ENCODE measurements at regions not wholly inside any gene's neighbourhood (a gene's known extent, or its start where the extent isn't known, plus 50 kb on each side); places are given as distances from the start of the nearest gene placed in this dataset.
A peak's percentile ranks its signal among the peaks of the same experiment; 100 is the strongest.

- CTCF ChIA-PET = interaction anchor here (1.3 kb wide), 1 partner anchor 12 kb away, joined by 3 read pairs; no protein-coding TSS in a partner anchor
- H3K4me3 ChIP-seq (ENCODE audit: low read depth, low read length) = no peak overlapping the region
- POLR2A ChIA-PET = no interaction called here
- TF ChIP-seq CTCF (IDR thresholded peaks at IDR 0.05; ENCODE audit: insufficient read depth, low read length, missing control alignments) = no peak
- no peak for DNase-seq (ENCODE audit: low read depth, low spot score)
These were observed 241.5 kb downstream of the SNAPC1 start for GRCh38 chr14:62003701-62004100.

GRCh38 chr14:62006116-62006731 is 244.0 kb downstream of the SNAPC1 start:
- no peak for TF ChIP-seq CTCF (IDR thresholded peaks at IDR 0.05; ENCODE audit: insufficient read depth, low read length, missing control alignments)
- ChIA-PET POLR2A (no interaction called here), CTCF (no interaction called here)
- no peak overlapping the region for H3K4me3 ChIP-seq (ENCODE audit: low read depth, low read length)
- DNase-seq (ENCODE audit: low read depth, low spot score) = no peak

GRCh38 chr14:62015243-62015642 is 253.0 kb downstream of the SNAPC1 start:
- no peak overlapping the region for H3K4me3 ChIP-seq (ENCODE audit: low read depth, low read length)
- CTCF ChIA-PET = no interaction called here
- DNase-seq (ENCODE audit: low read depth, low spot score) = peak; percentile 41
- no peak for TF ChIP-seq CTCF (IDR thresholded peaks at IDR 0.05; ENCODE audit: insufficient read depth, low read length, missing control alignments)
- POLR2A ChIA-PET = no interaction called here

- no peak for TF ChIP-seq CTCF (IDR thresholded peaks at IDR 0.05; ENCODE audit: insufficient read depth, low read length, missing control alignments)
- POLR2A ChIA-PET = interaction anchor here (0.8 kb wide), 1 partner anchor 51 kb away, joined by 3 read pairs; no protein-coding TSS in a partner anchor
- peak; percentile 23 for DNase-seq (ENCODE audit: low read depth, low spot score)
- H3K4me3 ChIP-seq (ENCODE audit: low read depth, low read length) = no peak overlapping the region
- CTCF ChIA-PET = no interaction called here
These were observed 253.7 kb downstream of the SNAPC1 start for GRCh38 chr14:62015945-62016344.

GRCh38 chr14:62017651-62018230 is 255.5 kb downstream of the SNAPC1 start:
- DNase-seq (ENCODE audit: low read depth, low spot score) = no peak
- no peak overlapping the region for H3K4me3 ChIP-seq (ENCODE audit: low read depth, low read length)
- no peak for TF ChIP-seq CTCF (IDR thresholded peaks at IDR 0.05; ENCODE audit: insufficient read depth, low read length, missing control alignments)
- ChIA-PET POLR2A (no interaction called here), CTCF (no interaction called here)

GRCh38 chr14:62018606-62019005 is 256.4 kb downstream of the SNAPC1 start:
- POLR2A ChIA-PET = no interaction called here

More at GRCh38 chr14:62018606-62019005, 256.4 kb downstream of the SNAPC1 start:
- CTCF ChIA-PET = no interaction called here
- no peak overlapping the region for H3K4me3 ChIP-seq (ENCODE audit: low read depth, low read length)
- DNase-seq (ENCODE audit: low read depth, low spot score) = no peak
- no peak for TF ChIP-seq CTCF (IDR thresholded peaks at IDR 0.05; ENCODE audit: insufficient read depth, low read length, missing control alignments)
